Natural killer cell (primary cell): ENCODE measurements at regions not wholly inside any gene's neighbourhood (a gene's known extent, or its start where the extent isn't known, plus 50 kb on each side); places are given as distances from the start of the nearest gene placed in this dataset.

ENCODE experiments used
- ATAC-seq, 3 donors: fragments of 150-1000 bp in 2 of 3; fragments of 200-7000 bp in 1 of 3; cut with Tn5 transposase; 1 replicate in 1 of 3; 2 replicates in 2 of 3; pipeline ENCODE4 v1.10.0; 2021; ENCODE audit warnings: mild to moderate bottlenecking in 2 of 3, moderate library complexity in 2 of 3
- DNase-seq, 2 donors: peaks; one replicate each; pipeline versions ENCODE4 v3.0.0 to v3.0.0-alpha.2; 2013 to 2021; ENCODE audit warnings: mixed read lengths in 1 of 2
- H3K27ac ChIP-seq: one replicate; pipeline ENCODE4 v1.5.1; 2013; ENCODE audit warnings: mild to moderate bottlenecking, low read length
- H3K27me3 ChIP-seq: one replicate; pipeline ENCODE4 v1.6.1; 2013; ENCODE audit warnings: low read length; ENCODE audit not compliant: control insufficient read depth, insufficient read depth
- H3K36me3 ChIP-seq: one replicate; pipeline ENCODE4 v1.6.1; 2013; ENCODE audit warnings: low read length; ENCODE audit not compliant: control insufficient read depth, insufficient read depth
- H3K4me1 ChIP-seq: one replicate; pipeline ENCODE4 v1.6.1; 2013; ENCODE audit warnings: low read length; ENCODE audit not compliant: control insufficient read depth, insufficient read depth
- H3K4me3 ChIP-seq: one replicate; pipeline ENCODE4 v1.5.1; 2013; ENCODE audit warnings: low read length
- H3K9me3 ChIP-seq: one replicate; pipeline ENCODE4 v1.6.1; 2013; ENCODE audit warnings: low read length; ENCODE audit not compliant: control insufficient read depth, insufficient read depth
- H3K27ac Mint-ChIP-seq, 2 donors: one replicate each; pipeline ENCODE4 v1.8.0; 2022; ENCODE audit warnings: mild to moderate bottlenecking in 2 of 2, mixed read lengths in 2 of 2, moderate library complexity in 1 of 2
- H3K27me3 Mint-ChIP-seq, 2 donors: one replicate each; pipeline ENCODE4 v1.8.0; 2022; ENCODE audit warnings: low read depth in 2 of 2, mixed read lengths in 2 of 2
- H3K36me3 Mint-ChIP-seq: one replicate; pipeline ENCODE4 v1.8.0; 2022; ENCODE audit warnings: mixed read lengths
- H3K4me1 Mint-ChIP-seq, 2 donors: one replicate each; pipeline ENCODE4 v1.8.0; 2022; ENCODE audit warnings: mixed read lengths in 2 of 2
- H3K4me3 Mint-ChIP-seq: one replicate; pipeline ENCODE4 v1.8.0; 2022; ENCODE audit warnings: mild to moderate bottlenecking, moderate library complexity, mixed read lengths
- H3K9me3 Mint-ChIP-seq, 2 donors: one replicate each; pipeline ENCODE4 v1.8.0; 2022; ENCODE audit warnings: mixed read lengths in 2 of 2
- WGBS: methylation state at CpG from one replicate; pipeline ENCODE4 v1.1.7; 2013; ENCODE audit warnings: missing lambda C conversion rate; ENCODE audit not compliant: insufficient coverage; 5-methylcytosine and 5-hydroxymethylcytosine counted together
- intact Hi-C: fragments of 100-400 bp; cut with micrococcal nuclease; formaldehyde crosslinking; loops from one replicate; pipeline ENCODE4 v1.14.2; 2022
- TF ChIP-seq, protein P1 (sequence below): fragments of 200-600 bp; IDR thresholded peaks from one replicate; pipeline ENCODE4 v1.8.0; 2022; ENCODE audit warnings: antibody characterized with exemption

DNA sequence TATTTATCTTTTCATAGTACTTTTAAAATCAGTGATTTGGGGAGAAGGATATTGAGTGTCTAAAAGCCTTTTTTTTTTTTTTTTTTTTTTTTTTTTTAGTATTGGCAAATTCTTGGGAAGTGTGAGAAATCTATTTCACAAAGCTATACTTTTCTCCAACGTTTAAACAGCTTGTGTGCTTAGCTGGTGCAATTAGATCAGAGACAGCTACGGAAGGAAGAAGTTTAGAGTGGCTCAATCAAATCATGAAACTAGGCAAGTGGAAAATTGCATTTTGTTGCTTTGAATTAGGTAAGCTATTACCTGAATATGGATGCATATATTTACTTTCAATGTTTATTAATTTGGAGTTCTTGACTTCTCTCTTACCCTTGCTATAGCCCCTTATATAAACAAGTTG, 1001.9 kb downstream of the PDHA2 start:
- TF ChIP-seq, protein P1, sequence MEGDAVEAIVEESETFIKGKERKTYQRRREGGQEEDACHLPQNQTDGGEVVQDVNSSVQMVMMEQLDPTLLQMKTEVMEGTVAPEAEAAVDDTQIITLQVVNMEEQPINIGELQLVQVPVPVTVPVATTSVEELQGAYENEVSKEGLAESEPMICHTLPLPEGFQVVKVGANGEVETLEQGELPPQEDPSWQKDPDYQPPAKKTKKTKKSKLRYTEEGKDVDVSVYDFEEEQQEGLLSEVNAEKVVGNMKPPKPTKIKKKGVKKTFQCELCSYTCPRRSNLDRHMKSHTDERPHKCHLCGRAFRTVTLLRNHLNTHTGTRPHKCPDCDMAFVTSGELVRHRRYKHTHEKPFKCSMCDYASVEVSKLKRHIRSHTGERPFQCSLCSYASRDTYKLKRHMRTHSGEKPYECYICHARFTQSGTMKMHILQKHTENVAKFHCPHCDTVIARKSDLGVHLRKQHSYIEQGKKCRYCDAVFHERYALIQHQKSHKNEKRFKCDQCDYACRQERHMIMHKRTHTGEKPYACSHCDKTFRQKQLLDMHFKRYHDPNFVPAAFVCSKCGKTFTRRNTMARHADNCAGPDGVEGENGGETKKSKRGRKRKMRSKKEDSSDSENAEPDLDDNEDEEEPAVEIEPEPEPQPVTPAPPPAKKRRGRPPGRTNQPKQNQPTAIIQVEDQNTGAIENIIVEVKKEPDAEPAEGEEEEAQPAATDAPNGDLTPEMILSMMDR, result no peak
- intact Hi-C loops, result no loop called here
- H3K9me3 Mint-ChIP-seq, result peaks cover 8 to 11% of the 10 kb centered on the region in 2 donors
- no peaks in the 10 kb centered on the region for H3K4me1 Mint-ChIP-seq
- Histone ChIP-seq H3K4me3 (no peak overlapping the region), H3K27ac (no peak overlapping the region), H3K36me3 (no peaks in the 10 kb centered on the region), H3K4me1 (no peaks in the 10 kb centered on the region), H3K27me3 (no peaks in the 10 kb centered on the region), H3K9me3 (no peaks in the 10 kb centered on the region)
- ATAC-seq, result no peak
- WGBS, result 95% methylated on average over 2 of the region's 2 CpGs
- H3K36me3 Mint-ChIP-seq, result no peaks in the 10 kb centered on the region
- no peak overlapping the region for H3K4me3 Mint-ChIP-seq
- H3K27me3 Mint-ChIP-seq, result no peaks in the 10 kb centered on the region
- no peak for DNase-seq
- no peak overlapping the region for H3K27ac Mint-ChIP-seq

DNA sequence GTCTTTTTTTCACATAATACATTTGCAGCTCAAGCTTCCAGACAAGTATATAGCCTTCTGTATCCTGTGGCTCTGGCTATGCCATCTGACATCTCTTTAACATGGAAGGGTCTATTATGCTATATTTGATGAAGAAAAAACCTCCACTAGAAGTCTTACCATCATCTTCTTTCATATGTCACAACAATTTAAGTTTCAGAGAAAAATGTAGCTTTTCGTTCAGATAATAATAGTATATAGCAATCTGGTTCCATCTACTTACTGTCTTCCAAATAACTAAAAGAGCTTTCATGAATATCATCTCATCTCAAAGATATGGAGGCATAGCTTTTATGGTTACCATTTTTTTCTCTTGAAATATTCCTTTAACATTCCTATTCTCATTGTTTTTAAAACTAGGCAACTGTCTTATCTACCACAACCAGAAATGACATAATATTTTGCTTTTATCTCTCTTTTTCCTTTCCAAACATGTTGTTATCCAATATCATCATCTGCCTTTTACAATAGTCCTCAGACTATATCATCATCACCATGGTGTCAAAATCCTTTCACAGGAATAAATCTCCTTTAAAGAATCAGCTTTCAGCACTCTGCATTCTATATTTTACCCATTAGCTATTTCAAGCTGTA, 1005.1 kb downstream of the PDHA2 start:
- Mint-ChIP-seq H3K27ac (no peak overlapping the region), H3K27me3 (no peaks in the 10 kb centered on the region), H3K4me3 (no peak overlapping the region), H3K36me3 (no peaks in the 10 kb centered on the region), H3K4me1 (no peaks in the 10 kb centered on the region), H3K9me3 (peaks cover 9 to 11% of the 10 kb centered on the region in 2 donors)
- Histone ChIP-seq H3K4me3 (no peak overlapping the region), H3K27me3 (no peaks in the 10 kb centered on the region), H3K9me3 (no peaks in the 10 kb centered on the region), H3K36me3 (no peaks in the 10 kb centered on the region), H3K4me1 (no peaks in the 10 kb centered on the region), H3K27ac (no peak overlapping the region)
- no peak for DNase-seq
- TF ChIP-seq, protein P1, result no peak
- intact Hi-C loops, result no loop called here
- no CpG with 5 or more reads among the region's 1 CpG for WGBS
- ATAC-seq, result no peak

DNA sequence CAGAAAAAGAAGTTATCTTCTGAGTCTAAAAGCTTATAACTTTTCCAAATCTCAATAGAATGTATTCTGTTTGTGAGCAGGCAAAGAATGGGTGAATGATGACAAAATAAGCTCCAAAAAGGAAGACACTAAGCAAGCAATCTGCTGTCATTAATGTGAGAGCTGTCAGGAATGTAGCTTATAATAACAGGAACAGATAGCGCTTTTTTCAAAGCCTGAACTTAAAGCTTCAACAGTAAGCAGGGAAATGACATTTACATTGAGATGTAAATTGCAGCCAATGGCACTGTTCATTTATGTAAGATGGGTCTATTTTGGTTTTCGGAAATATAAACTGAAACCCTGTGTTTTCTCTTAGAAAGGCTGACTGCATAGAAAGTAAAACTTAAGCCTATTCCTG, 1005.9 kb downstream of the PDHA2 start:
- Histone ChIP-seq H3K4me1 (no peaks in the 10 kb centered on the region), H3K36me3 (no peaks in the 10 kb centered on the region), H3K9me3 (no peaks in the 10 kb centered on the region), H3K27me3 (no peaks in the 10 kb centered on the region), H3K4me3 (no peak overlapping the region), H3K27ac (no peak overlapping the region)
- 88% methylated on average over 1 of the region's 2 CpGs for WGBS
- no peak for ATAC-seq
- H3K27me3 Mint-ChIP-seq, result no peaks in the 10 kb centered on the region
- peaks cover 11 to 15% of the 10 kb centered on the region in 2 donors for H3K9me3 Mint-ChIP-seq
- H3K36me3 Mint-ChIP-seq, result no peaks in the 10 kb centered on the region
- H3K27ac Mint-ChIP-seq, result no peak overlapping the region
- no peak for DNase-seq
- no peaks in the 10 kb centered on the region for H3K4me1 Mint-ChIP-seq
- TF ChIP-seq, protein P1, result no peak
- intact Hi-C loops, result no loop called here
- no peak overlapping the region for H3K4me3 Mint-ChIP-seq

DNA sequence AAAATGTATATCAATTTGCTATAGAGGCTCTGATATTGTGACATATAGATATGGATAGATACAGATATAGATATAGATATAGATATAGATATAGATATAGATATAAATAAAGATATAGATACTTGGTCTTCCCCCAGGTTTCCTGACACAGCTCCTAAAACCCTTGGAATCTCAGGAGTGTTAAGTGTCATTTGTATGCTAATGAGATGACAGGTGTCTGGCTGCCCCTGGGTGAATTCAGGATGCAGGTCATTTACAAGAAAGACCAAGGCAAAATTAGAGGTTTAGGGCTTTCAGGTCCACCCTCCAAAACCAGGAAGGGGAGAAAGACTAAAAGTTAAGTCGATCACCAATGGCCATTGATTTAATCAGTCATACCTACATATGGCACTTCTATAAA, 1034.8 kb downstream of the PDHA2 start:
- Mint-ChIP-seq H3K4me3 (no peak overlapping the region), H3K27me3 (no peaks in the 10 kb centered on the region), H3K9me3 (peaks cover 9 to 18% of the 10 kb centered on the region in 2 donors), H3K36me3 (peaks cover 8% of the 10 kb centered on the region), H3K27ac (no peak overlapping the region), H3K4me1 (no peaks in the 10 kb centered on the region)
- WGBS, result no CpG with 5 or more reads among the region's 1 CpG
- Histone ChIP-seq H3K4me3 (no peak overlapping the region), H3K9me3 (peaks cover 5% of the 10 kb centered on the region), H3K27ac (no peak overlapping the region), H3K27me3 (no peaks in the 10 kb centered on the region), H3K4me1 (no peaks in the 10 kb centered on the region), H3K36me3 (no peaks in the 10 kb centered on the region)
- ATAC-seq (no peak), DNase-seq (no peak)
- intact Hi-C loops, result no loop called here
- TF ChIP-seq, protein P1, result no peak
